NB4 (cell line): ENCODE measurements at regions not wholly inside any gene's neighbourhood (a gene's known extent, or its start where the extent isn't known, plus 50 kb on each side); places are given as distances from the start of the nearest gene placed in this dataset.

Experiments used
- CTCF ChIP-seq: IDR thresholded peaks from one replicate; pipeline ENCODE4 v1.5.1; 2012; ENCODE audit warnings: low read depth, low read length
- POLR2A ChIP-seq: IDR thresholded peaks from 2 replicates; pipeline ENCODE4 v1.6.1; 2011; ENCODE audit warnings: mild to moderate bottlenecking; ENCODE audit not compliant: insufficient read length; ENCODE audit errors: extremely low read depth

GRCh38 chr6:165223101-165223500, 86.3 kb downstream of the C6orf118 start:
- TF ChIP-seq CTCF = no peak
- no peak for TF ChIP-seq POLR2A
